Hepatocyte (in vitro differentiated cells): ENCODE measurements at regions not wholly inside any gene's neighbourhood (a gene's known extent, or its start where the extent isn't known, plus 50 kb on each side); places are given as distances from the start of the nearest gene placed in this dataset.

Experiments
- EZH2 ChIP-seq: fragments of 200-600 bp; sonication (generic); IDR thresholded peaks from 2 replicates; pipeline ENCODE4 v1.6.1; 2016; ENCODE audit warnings: antibody characterized with exemption, mild to moderate bottlenecking, borderline replicate concordance
- EZH2phosphoT487 ChIP-seq: fragments of 200-600 bp; sonication (generic); IDR thresholded peaks from one replicate; pipeline ENCODE4 v1.6.1; 2018; ENCODE audit warnings: antibody characterized with exemption, mild to moderate bottlenecking, low read depth, moderate library complexity; ENCODE audit not compliant: unreplicated experiment, severe bottlenecking
- TF ChIP-seq, protein P1 (sequence below): fragments of 200-600 bp; sonication (generic); IDR thresholded peaks from 2 replicates; pipeline ENCODE4 v1.5.1; 2016; ENCODE audit warnings: antibody characterized with exemption, mild to moderate bottlenecking; ENCODE audit not compliant: poor library complexity

DNA sequence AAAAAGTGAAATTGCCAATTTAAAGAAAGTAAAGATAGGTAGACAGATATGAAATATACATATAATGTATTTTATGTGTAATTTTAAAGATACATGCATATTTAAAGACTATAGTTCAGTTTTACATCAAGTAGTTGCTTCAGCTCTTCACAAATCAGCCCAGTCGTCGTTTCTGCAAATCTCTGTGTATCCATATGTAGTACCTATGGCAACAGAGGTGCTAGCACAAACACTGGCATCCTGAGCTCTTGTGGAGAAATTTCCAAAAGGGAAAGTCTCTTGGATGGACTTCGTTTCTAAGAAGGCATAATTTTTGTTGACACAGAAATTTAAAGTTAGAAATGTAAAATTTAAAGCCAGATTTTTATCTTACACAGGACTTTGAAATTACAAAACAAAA, 1284.7 kb downstream of the ROBO1 start:
- TF ChIP-seq EZH2 (no peak), EZH2phosphoT487 (no peak)
- TF ChIP-seq, protein P1, sequence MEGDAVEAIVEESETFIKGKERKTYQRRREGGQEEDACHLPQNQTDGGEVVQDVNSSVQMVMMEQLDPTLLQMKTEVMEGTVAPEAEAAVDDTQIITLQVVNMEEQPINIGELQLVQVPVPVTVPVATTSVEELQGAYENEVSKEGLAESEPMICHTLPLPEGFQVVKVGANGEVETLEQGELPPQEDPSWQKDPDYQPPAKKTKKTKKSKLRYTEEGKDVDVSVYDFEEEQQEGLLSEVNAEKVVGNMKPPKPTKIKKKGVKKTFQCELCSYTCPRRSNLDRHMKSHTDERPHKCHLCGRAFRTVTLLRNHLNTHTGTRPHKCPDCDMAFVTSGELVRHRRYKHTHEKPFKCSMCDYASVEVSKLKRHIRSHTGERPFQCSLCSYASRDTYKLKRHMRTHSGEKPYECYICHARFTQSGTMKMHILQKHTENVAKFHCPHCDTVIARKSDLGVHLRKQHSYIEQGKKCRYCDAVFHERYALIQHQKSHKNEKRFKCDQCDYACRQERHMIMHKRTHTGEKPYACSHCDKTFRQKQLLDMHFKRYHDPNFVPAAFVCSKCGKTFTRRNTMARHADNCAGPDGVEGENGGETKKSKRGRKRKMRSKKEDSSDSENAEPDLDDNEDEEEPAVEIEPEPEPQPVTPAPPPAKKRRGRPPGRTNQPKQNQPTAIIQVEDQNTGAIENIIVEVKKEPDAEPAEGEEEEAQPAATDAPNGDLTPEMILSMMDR = no peak
